NCI-H128 (cell line): ENCODE measurements at regions not wholly inside any gene's neighbourhood (a gene's known extent, or its start where the extent isn't known, plus 50 kb on each side); places are given as distances from the start of the nearest gene placed in this dataset.
"Not testable (repeated sequence)": the region's sequence is repeated elsewhere in the genome, so short reads cannot be mapped to it uniquely, and the experiment has no call there.

Experiments used
- DNase-seq: peaks from one replicate; lab custom pipeline; 2025; ENCODE audit not compliant: unreplicated experiment; lab: John Stamatoyannopoulos, UW

- no peak for DNase-seq
Observed at GRCh38 chr18:35871337-35871736, 101.1 kb upstream of the RMP24 start.

- no peak for DNase-seq
Observed at GRCh38 chr18:35875566-35875965, 96.9 kb upstream of the RMP24 start.

GRCh38 chr18:35876243-35876642, 96.2 kb upstream of the RMP24 start:
- DNase-seq = no peak

DNA sequence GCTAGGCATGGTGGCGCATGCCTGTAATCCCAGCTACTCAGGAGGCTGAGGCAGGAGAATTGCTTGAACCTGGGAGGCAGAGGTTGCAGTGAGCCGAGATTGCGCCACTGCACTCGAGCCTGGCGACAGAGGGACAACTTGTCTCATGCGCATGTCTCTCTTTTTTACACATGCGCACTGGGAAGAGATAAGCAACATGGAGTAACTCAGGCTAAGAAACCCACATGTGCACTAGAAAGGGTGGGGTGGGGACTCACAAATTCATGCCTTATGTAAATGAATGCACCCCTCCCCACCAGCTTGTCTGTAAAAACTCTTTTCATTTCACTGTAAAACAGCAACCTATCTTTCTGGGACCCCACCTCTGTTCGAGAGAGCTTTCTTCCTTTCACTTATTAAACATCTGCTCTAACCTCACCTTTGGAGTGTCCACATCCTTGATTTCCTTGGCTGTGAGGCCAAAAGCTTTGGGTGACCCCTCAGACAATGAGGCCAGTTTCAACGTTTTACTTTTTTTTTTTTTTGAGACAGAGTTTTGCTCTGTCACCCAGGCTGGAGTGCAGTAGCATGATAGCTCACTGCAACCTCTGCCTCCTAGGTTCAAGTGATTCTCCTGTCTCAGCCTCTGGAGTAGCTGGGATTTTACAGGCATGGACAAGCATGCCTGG, 91.6 kb upstream of the RMP24 start:
- no peak for DNase-seq

DNA sequence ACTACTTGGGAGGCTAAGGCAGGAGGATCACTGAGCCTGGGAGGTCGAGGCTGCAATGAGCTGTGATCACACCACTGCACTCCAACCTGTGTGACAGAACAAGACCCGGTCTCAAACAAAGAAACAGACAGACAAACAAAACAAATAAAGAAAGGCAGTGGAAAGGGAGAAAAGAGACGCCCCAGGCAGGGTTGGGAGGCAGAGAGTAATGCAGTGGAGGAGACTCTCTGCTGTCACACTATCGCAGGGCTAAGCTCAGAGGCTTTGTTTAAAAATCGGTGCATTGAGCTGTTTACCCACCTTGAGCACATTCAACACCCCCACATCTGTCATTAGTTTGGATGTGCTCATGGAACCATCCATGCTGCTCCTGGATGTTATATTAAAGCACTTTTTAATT, 84.2 kb upstream of the RMP24 start:
- DNase-seq = no peak

- no peak for DNase-seq
Observed at GRCh38 chr18:35889677-35890076, 82.8 kb upstream of the RMP24 start.

GRCh38 chr18:35890323-35890722, 82.2 kb upstream of the RMP24 start:
- no peak for DNase-seq

- DNase-seq = no peak
Observed at GRCh38 chr18:35892118-35892517, 80.4 kb upstream of the RMP24 start.

DNA sequence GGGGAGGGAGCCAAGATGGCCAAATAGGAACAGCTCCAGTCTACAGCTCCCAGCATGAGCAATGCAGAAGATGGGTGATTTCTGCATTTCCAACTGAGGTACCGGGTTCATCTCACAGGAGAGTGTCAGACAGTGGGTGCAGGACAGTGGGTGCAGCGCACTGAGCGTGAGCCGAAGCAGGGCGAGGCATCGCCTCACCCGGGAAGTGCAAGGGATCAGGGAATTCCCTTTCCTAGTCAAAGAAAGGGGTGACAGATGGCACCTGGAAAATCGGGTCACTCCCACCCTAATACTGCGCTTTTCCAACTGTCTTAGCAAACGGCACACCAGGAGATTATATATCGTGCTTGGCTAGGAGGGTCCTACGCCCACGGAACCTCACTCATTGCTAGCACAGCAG, 75.0 kb upstream of the RMP24 start:
- not testable (repeated sequence) for DNase-seq

DNA sequence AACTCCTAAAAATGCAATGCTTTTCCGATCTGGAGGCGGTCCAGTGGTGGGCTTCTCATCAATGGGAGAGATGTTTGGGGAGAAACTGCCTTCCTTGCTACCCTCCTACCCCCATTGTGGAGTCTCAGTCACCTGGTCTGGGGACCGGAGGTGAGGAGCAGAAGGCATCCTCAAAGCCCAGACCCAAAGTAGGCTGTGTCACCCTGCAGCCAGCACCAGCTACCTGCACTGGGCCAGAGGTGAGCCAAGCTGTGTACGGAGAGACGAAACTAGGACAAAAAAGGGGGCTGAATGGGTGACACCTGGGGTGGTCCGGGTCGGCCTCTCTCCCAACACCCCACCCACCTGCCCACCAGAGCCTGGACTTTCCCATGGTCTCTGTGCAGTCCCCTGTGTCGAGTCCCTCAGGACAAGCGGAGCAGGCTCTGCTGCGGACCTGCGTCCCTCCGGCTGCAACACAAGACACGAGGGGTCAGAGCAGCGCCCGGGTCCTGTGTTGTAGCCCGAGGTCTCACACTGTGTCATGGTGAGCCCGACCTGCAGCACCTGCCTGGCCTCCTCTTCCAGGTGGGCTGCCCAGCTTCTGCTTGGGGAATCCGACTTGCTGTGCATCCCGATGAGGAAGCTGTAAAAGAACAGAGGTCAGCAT, 68.0 kb upstream of the RMP24 start:
- DNase-seq = no peak

- no peak for DNase-seq
Observed at GRCh38 chr18:35905436-35905835, 67.0 kb upstream of the RMP24 start.

DNA sequence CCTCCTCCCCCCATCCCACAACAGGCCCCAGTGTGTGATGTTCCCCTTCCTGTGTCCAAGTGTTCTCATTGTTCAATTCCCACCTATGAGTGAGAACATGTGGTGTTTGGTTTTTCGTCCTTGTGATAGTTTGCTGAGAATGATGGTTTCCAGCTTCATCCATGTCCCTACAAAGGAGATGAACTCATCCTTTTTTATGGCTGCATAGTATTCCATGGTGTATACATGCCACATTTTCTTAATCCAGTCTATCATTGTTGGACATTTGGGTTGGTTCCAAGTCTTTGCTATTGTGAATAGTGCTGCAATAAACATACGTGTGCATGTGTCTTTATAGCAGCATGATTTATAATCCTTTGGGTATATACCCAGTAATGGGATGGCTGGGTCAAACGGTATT, 66.2 kb upstream of the RMP24 start:
- not testable (repeated sequence) for DNase-seq

DNA sequence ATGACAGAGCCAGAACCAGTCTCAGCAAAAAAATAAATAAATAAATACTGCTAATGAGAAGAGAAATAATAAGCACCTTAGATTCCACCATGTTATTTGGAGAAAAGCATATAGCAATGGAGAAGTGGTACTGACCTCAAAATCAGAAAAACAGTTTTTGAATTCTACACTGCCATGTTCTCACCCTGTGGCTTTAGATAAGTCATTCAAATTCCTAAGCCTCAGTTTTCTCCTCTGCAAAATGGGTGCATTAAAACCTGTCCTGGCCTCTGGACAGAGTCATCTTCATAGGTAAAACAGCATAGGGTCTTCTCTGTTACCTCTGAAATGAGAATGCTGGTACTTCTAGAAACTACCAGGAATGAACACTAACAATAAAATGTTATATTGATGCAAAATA, 62.2 kb upstream of the RMP24 start:
- DNase-seq = no peak

GRCh38 chr18:35912332-35912731, 60.1 kb upstream of the RMP24 start:
- no peak for DNase-seq

GRCh38 chr18:35915056-35915455, 57.4 kb upstream of the RMP24 start:
- no peak for DNase-seq

DNA sequence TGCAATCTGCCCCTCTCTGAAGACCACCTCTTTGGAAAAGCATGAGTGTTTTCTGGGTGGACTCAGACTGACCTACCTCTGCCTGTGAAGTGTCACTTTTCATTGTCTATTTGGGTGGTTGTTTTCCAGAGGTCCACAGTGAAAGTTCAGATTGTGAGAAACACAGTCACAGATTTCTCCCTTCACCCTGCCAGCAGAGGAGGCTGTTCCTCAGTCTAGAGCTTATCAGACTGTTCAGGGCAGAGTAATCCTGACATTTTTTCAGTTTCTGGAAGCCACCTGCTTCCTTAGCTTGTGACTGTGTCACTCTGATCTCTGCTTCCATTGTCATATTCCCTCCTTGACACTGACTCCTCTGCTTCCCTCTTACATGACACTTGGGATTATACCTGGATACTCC, 55.4 kb upstream of the RMP24 start:
- DNase-seq = no peak

DNA sequence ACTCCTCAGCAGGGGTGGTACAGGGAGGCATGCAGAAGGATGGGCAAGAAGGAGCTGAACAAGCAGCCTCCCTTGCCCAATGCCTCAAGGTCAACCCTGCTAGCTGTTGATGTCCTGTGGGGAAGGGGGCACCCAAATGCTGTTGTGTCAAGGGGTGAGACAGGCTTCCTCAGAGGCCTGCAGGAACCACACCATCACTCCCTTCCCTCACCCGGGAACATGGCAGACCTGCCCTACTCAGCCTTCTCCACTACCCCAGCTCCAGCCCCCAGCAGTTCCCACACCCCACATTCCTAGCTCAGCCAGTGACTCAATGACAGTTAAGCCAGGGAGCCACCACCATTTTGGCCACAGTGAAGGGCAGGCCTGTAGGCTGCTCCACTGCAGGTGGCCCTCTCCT, 53.9 kb upstream of the RMP24 start:
- no peak for DNase-seq

GRCh38 chr18:35919179-35919578, 53.3 kb upstream of the RMP24 start:
- no peak for DNase-seq

- DNase-seq = no peak
Observed at GRCh38 chr18:35920623-35921022, 51.9 kb upstream of the RMP24 start.
